GM10248 (cell line): ENCODE measurements at regions not wholly inside any gene's neighbourhood (a gene's known extent, or its start where the extent isn't known, plus 50 kb on each side); places are given as distances from the start of the nearest gene placed in this dataset.
"Not testable (repeated sequence)": the region's sequence is repeated elsewhere in the genome, so short reads cannot be mapped to it uniquely, and the experiment has no call there.

Source experiments
- CTCF ChIA-PET: fragments of 300-600 bp; sonication (Branson Sonifier 250); formaldehyde crosslinking; extraction: SDS; loops from one replicate; lab custom pipeline; 2021; ENCODE audit warnings: antibody characterized with exemption; lab: Yijun Ruan, JAX
- POLR2A ChIA-PET: fragments of 350-650 bp; sonication (Branson Sonifier 250); formaldehyde crosslinking; extraction: SDS; loops from one replicate; lab custom pipeline; 2020; ENCODE audit warnings: antibody characterized with exemption; lab: Yijun Ruan, JAX
- DNase-seq: peaks from one replicate; pipeline ENCODE4 v3.0.0; 2012; ENCODE audit errors: extremely low spot score
- CTCF ChIP-seq: IDR thresholded peaks from 2 replicates; pipeline ENCODE4 v1.5.1; 2012; ENCODE audit warnings: mild to moderate bottlenecking, low read depth; ENCODE audit errors: extremely low read depth, missing control alignments, control extremely low read depth

- POLR2A ChIA-PET, result no interaction called here
- no peak for TF ChIP-seq CTCF
- CTCF ChIA-PET, result interaction anchor here (1.2 kb wide), 1 partner anchor 120 kb away, joined by 3 read pairs; no protein-coding TSS in a partner anchor
- DNase-seq, result no peak
These were observed 72.1 kb upstream of the EPB41L1 start for GRCh38 chr20:36082315-36082915.

GRCh38 chr20:36083200-36083599, 71.3 kb upstream of the EPB41L1 start:
- DNase-seq, POLR2A ChIA-PET, CTCF ChIA-PET: not testable (repeated sequence)

GRCh38 chr20:36084356-36084755, 70.2 kb upstream of the EPB41L1 start:
- no peak for DNase-seq
- CTCF ChIA-PET, result interaction anchor here (1.1 to 1.5 kb wide), 3 partner anchors 9 to 115 kb away, joined by 3 to 5 read pairs (median 4); no protein-coding TSS in a partner anchor
- POLR2A ChIA-PET, result no interaction called here
- TF ChIP-seq CTCF, result no peak

- no peak for DNase-seq
- POLR2A ChIA-PET, result no interaction called here
- no peak for TF ChIP-seq CTCF
- CTCF ChIA-PET, result interaction anchor here (0.9 to 1.6 kb wide), 7 partner anchors 10 to 116 kb away, joined by 3 to 5 read pairs (median 3); no protein-coding TSS in a partner anchor
These were observed 69.5 kb upstream of the EPB41L1 start for GRCh38 chr20:36084897-36085613.

- TF ChIP-seq CTCF, result no peak
- CTCF ChIA-PET, result interaction anchor here (0.9 to 1.6 kb wide), 8 partner anchors 9 to 115 kb away, joined by 3 to 5 read pairs (median 4); no protein-coding TSS in a partner anchor
- POLR2A ChIA-PET, result no interaction called here
- no peak for DNase-seq
These were observed 68.8 kb upstream of the EPB41L1 start for GRCh38 chr20:36085686-36086267.

GRCh38 chr20:36086767-36087166, 67.8 kb upstream of the EPB41L1 start:
- TF ChIP-seq CTCF, result no peak
- POLR2A ChIA-PET, result no interaction called here
- CTCF ChIA-PET, result interaction anchor here (1.1 to 1.6 kb wide), 3 partner anchors 10 to 70 kb away, joined by 4 to 5 read pairs (median 4); no protein-coding TSS in a partner anchor
- no peak for DNase-seq
